SHP77 (cell line): ENCODE measurements at regions not wholly inside any gene's neighbourhood (a gene's known extent, or its start where the extent isn't known, plus 50 kb on each side); places are given as distances from the start of the nearest gene placed in this dataset.
"Not testable (repeated sequence)": the region's sequence is repeated elsewhere in the genome, so short reads cannot be mapped to it uniquely, and the experiment has no call there.

Experiments used
- DNase-seq, 2 experiments: peaks; one replicate each; lab custom pipeline; 2025; lab: John Stamatoyannopoulos, UW

DNA sequence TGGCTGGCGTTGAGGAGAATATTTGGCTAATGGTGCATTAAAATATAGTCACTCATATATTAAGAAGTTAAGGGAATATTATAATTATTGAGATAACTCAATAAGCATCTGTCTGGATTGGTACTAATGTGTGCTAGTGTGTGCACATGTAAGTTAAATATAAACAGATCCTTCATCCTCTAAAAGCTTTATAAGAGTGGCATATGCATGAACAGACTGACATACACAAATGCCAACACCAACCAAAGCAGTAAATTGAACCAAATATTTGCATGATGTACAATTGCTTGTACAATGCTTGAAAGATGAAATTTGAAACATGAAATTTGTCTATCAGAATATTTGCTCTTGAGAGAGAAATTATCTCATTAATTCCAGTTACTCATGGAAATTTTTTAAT, 344.9 kb downstream of the ADGRL2 start:
- no peak for DNase-seq

DNA sequence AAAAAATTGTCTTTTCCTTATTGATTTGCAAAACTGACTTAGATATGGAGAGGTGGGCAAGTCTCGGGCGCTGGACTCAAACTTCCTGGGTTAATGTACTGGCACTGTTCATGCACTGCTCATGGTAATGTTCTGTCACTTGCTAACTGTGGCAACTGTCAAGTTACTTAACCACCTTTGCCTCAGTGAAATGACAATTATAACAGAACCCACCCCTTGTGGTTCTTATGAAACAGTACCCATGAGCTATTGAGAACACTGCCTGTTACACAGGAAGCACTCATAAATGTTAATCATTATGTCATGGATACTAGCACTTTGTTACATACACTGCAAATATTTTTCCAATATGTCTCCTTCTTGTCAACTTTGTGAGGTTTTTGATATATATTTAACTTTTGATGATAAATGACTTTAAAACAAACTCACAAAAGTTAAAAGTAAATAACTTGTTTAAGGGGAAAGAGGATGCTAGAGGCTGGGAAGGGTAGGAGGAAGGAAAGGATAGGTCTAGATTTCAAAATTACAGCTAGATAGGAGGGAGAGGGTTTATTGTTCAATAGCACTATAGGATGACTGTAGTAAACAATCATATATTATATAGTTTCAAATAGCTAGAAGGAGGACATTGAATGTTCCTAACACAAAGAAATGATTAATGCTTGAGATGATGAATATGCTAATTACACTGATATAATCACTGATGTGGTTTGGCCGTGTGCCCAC, 342.5 kb downstream of the ADGRL2 start:
- no peak for DNase-seq

DNA sequence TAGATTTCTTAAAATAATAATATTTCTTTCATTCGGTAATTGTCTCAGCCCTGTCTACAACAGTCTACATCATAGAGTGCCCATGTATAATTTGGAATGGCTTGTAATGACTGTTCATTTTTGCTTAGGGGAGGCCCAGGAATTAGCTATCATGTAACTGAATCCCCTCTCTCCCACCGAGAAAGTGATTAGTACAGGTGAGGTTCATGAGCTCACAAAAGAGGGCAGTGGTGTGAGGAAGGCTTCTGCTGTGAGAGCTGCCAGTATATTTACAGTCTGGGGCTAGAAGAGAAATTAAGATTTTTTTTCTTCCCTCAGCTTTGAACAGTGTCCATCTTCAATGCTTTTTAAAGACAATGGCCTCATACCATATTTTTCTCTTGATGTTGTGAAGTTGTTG, 340.7 kb downstream of the ADGRL2 start:
- DNase-seq, result no peak

DNA sequence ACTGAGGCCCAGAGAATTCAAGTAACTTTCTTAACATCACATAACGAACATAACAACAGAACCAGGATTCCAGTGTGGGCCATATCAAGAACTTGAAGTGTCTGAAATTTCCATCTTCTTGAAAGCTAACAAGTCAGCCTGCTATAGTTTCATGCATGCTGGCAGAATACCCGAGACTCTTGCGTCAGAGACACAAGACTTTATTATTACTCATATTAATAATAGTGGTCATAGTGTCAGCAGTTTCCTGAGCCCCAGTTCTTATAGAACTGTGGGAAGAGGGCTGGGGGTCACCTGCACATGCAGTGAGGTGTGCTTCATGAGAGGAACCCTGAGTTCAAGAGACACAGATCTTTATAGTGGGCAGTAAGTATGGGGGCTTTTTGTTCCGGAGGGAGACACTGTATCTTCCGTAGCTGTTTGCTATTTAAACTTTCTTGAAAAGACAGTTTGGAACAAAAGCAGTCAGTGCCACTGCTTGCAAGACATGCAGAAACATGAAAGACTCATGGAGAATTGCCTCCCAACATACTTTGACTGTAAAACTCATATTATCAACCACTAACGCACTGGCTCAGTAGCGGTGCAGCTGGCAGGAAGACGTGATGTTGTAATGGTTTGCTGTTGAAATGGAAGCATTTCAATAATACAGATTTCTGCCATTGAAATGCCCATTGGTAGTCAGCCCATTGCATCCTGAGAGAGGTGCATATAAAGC, 339.2 kb downstream of the ADGRL2 start:
- DNase-seq, result no peak

DNA sequence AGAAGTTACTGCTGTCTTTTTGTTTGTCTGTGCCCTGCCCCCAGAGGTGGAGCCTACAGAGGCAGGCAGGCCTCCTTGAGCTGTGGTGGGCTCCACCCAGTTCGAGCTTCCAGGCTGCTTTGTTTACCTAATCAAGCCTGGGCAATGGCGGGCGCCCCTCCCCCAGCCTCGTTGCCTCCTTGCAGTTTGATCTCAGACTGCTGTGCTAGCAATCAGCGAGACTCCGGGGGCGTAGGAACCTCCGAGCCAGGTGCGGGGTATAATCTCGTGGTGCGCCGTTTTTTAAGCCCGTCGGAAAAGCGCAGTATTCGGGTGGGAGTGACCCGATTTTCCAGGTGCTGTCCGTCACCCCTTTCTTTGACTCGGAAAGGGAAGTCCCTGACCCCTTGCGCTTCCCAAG, 335.6 kb downstream of the ADGRL2 start:
- not testable (repeated sequence) for DNase-seq

DNA sequence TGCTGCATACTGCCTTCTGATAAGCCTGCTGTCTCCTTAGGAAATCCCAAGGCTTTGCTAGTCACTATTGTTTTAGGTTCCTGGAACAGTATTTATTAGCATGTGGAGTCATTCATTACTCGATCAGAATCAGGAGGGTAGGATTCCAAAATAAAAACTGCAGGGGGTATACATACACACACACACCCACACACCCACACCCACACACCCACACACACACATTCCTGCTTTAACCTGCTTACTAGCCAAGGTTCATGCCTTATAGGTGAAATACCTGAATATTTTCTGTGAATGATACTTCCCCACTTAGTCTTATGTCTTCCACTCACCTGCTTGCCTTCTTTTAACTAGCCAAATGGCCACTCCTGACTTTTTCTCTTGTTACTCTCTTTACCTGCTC, 325.1 kb downstream of the ADGRL2 start:
- DNase-seq, result no peak

DNA sequence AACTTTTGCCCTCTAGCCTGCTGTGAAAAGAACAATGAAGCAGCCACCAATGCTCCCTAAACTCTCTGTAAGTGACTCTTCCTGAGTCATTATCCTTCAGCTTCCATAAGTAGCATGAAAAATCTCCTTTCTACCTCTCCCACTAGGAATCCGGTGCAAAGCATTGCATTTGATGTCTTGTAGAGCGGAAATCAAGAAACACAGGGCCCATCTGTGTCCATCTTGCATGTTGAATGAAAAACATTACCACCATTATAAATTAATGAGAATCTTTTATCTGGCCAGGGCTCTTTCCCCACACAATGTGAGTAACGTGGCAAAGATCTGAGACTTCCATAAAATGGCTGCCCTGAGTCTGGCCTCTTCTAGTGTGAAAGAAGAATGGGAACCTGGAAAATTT, 324.4 kb downstream of the ADGRL2 start:
- no peak for DNase-seq

DNA sequence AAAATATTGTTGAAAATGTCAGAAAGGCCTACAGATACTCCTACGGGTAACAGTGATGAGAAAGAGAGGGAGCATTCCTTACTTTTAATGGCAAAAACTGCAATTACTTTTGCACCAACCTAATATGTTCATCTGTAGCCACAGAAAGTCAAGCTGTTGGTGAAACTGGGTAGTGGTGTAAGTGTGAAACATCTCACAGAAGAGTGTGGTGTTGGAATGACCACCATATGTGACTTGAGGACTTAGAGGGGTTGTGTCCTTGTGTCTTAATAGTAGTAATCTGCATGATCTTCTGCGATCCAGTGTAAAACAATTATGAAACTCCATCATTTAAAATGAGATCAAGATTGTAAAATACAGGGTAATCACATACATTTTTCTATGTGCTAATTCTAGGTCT, 320.7 kb downstream of the ADGRL2 start:
- DNase-seq, result no peak

DNA sequence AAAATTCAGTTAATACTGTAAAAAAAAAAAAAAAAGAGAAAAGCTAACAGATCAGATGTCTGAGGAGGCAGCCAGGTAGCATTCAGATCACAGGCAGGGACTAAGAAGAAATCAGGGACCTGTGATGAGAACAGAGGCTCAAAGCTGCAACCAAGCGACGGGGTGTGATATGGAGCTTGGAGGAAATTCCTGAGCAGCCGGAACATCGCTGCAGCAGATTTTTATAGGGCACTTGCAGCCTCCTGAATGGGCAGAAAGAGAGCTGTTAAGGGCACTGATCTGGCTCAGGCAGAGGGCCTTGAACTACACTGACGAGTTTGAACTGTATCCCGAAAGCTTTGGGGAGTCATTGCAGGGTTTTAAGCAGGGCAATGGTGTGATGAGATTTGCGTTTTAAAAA, 315.4 kb downstream of the ADGRL2 start:
- DNase-seq, result no peak

DNA sequence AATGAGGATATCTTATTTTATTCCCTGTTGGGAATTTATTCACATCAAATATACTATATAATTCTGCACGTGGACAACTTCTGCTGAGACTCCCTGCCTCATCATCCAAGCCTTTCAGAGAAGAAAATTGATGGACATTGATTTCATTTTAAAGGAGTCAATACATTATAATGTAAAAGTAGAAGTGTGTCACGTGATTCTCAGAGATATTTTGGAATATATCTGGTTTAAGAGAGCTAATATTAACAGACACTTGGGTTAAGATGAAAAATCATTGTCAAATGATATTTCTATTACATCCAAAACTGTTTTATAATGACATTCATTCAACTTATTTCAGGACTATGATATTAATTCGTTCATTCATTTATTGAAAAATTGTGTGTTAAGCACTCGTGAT, 314.2 kb downstream of the ADGRL2 start:
- no peak for DNase-seq

DNA sequence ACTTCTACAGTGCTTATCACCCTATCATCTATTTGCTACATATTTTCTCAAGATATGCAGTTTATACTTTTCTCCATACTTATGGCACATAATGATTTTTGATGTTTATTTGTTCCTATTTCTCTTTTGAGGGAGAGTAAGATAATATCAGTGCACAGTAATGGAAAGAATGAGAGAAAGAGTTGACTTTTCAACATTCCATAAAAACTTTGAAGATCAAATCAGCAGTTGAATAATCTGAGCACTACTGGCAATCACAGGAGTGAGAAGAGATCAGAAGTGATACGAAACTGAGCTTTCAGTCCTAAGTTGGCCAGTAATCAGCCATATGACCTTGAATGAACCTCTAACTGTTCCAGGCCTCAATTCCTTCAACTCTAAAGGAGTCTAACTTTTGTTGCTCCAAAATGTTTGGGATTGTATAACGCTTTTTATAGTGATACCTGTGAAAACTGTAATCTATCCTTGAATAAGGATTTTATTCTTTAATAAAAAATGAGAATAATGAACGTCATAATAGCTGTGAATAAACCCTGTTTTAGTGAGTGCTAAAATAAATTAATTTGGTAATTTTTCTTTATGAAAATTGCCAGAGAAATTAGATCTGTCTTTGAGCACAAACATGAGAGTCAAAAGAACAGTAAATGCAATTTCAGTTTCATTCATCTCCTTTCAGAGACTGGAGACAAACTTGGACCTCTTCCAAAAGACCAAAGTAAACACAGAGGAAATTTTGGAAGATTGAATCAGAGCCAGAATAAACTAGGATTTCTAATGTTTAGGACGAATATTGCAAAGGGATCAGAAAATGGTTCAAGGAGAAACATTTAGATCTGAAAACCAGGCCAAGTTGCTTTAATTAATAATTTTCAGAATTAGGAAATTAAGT, 309.9 kb downstream of the ADGRL2 start:
- peak; percentile 44 to 47 for DNase-seq

DNA sequence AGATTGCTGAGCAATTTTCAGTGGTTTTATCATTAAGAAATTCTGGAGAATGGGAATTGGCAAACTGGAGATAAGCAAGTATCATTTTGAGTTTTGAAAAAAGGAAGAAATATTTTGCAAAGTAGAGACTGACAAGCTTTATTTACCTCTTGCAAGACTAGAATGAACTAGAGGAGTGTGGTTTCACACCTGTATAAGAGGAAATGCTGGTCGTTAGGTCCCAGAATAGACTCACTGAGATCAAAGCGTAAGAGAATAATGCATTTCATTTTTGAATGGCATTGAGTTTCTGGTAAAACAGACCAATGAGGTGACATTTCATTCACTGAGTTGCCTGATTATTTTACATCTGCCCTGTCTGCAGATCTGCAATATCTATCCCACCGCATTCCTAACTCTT, 308.1 kb downstream of the ADGRL2 start:
- DNase-seq, result no peak

DNA sequence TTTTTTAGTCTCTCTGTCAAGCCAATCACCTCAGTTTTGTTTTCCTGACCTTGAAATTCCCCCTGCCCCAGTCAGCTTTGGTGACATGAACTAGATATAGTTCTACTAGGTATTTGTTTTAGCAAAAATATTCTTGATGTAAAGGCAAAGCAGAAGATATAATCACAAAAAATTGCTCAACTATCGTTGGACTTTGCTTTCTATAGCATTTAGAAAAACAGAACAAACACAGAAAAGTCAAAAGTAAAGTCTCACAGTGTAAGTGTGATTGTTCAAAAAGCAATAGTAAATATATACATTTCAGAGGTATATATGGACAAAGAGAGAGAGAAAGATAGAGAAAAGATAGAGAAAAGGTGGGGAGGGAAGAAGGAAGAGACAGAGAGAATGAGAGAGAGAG, 305.9 kb downstream of the ADGRL2 start:
- no peak for DNase-seq

DNA sequence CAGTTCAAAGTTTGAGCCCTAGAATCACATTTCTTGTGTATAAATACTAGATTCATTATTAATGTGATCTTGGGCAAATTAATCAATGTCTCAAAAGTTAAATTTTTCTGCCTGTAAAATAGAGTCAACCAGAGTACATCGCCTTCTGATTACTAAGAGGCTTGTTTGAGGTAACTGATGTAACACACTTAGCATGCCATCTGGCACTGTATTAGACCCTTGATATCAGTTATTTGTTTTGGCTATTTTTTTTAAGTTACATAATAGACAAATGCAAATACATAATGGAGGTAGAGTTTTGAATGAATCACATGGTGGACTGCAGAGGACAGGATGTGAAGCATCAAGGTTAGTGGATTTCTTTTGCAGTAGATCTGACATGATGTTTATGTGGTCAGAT, 298.4 kb downstream of the ADGRL2 start:
- no peak for DNase-seq

DNA sequence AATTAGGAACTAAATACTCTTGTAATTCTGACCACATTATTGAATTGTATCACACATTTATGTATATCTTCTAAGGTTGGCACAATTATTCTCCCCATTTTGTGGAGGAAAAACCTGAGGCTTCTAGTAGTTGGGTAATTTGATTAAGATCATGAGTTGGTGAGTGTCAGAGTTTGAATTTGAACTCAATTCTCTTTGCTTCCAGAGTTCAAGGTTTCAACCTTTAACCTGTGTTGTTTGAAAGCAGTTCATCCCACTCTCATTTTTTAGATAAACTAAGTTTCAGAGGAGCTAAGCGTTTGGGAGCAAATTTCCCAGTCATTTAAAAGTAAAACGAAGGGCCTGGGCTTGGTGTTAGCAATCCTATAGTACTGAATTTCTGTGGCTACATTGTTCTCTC, 293.4 kb downstream of the ADGRL2 start:
- no peak for DNase-seq

DNA sequence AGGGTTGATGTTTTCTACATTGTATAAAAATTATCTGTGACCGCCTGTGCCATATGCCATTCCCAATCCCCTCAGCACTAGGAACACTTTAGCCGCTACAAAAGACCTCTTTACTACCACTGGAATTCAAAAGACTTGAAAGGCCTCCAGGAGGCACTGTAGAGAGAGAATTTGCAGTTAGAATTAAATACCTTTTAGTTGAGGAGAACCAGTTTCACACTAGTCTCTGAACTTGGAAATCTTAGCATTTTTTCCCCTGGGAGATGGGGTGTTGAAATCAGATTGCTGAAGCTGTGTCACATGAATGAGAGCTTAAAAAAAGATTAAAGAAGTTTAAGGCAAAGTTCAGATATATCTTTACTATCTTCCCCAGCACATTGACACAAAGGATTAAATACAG, 291.0 kb downstream of the ADGRL2 start:
- no peak for DNase-seq

DNA sequence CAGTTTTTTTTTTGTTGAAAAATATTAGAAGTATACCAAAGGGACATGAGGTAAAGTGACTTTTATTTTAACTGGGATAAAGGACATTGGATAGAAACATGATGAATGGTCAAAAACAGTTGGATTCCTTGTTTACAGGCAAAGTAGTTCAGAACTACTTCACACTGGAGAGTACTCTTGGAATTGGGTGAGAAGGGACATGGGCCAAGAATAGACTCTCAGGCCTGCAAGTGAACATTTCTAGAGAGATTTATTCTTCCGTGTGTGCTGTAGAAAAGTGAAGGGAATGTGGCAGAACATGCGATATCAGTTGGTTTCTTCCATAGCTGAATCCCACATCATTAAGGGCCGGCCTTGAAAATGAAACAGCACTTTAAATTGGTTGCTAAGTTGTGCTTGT, 290.5 kb downstream of the ADGRL2 start:
- DNase-seq, result no peak

DNA sequence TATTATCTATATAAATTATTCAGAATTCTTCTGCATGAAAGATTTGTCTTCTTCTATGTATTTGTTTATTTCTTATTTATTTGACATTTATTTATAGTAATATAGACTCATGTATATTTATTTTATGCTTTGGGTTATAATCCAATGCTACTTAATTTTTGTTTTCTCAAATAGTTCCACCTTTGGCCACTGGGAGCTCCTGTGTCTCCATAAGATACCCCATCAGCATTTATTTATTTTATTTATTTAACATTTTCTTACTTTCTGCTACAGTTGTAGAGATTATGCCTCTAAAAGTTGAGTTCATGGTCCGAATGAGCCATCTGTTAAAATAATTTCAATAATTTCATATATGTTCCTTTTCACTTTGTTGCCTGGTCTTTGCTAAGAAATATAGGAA, 289.4 kb downstream of the ADGRL2 start:
- no peak for DNase-seq

DNA sequence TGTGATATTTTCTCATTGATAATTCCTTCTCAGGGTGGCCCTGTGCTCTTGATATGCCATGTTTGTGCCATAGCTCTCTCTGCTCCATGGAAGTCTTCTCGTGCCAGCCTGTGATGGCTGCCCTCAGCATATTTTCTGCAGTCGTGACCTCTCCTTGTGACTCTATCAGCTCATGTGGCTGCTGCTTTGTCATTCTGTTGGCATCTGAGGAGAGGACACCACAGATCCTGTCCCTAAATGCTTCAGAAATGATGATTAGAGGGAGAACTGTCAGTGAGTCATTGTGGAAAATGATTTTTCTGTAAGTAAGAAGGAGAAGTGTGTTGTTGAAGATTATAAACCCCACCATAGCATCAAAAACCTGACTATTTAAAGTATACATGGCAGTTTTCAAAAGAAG, 286.0 kb downstream of the ADGRL2 start:
- DNase-seq, result no peak

DNA sequence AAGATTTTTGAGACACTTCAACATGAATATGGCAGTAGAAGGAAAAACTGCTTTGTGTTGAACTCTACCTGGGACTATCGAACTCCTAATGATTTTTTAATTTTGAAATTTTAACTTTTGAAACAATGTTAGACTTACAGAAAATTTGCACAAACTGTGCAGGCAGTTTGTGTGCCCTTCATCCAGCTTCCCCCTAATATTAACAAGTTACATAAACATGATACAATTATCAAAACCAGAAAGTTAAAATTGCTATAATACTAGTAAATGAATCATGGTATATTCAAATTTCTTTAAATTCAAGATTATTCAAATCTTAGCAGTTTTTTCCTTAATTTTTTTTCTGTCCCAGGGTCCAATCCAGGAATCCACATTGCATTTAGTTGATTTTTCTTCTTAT, 278.9 kb downstream of the ADGRL2 start:
- DNase-seq, result no peak

DNA sequence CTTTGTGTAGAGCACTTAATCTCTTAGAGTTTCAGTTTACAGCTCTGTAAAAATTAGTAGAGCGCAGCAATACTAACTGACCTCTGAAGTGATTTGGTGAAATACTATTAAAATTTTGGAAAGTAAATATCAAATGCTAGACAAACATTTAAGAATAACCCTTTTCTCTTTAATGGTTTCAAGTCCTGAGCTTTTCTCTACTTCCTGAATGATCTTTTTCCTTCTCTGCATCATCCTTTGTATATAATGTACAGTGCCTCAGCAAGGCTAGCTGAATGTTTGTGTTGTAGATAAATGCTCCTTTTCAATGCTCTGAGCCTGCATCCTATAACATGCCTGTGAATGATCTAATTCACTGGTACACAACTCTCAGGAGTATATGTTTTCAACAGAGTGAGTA, 272.9 kb downstream of the ADGRL2 start:
- DNase-seq, result no peak

DNA sequence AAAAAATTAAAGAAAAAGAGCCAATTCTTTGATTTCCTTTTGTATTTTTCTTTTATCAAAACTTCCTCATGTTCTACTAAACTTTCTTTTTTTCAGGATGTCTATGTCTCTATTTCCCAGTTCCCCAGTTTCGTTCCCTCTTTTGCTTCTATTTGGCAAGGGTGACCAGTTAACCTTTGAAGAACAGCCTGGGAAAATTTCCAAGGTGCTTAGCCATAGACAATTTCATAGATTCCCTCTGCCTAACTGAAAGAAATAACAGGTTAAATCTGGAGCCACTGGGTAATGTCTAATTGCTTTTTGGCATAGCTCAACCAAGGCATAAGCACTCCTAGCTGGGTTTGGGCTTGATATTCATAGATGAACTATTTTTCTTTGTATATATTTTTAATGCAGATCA, 272.3 kb downstream of the ADGRL2 start:
- DNase-seq, result no peak

DNA sequence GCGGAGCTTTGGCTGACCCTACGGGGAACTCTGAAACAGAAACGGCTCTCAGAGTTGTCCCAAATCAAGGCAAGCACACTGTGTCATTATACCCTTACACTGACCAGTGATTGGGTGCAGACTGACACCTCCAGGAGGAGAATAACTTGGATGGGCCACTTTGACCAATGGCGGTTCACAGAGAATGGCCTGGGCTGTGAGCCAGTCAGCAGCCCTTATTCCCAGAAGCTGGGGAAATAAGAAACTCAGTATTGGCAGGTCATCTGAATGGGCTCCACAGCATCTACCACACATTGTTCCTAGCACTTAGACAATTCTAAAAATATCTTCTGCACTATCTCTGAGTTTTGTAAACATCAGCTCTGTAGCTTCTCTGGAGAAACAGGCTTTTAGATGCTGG, 265.2 kb downstream of the ADGRL2 start:
- no peak for DNase-seq
